GM12891 (cell line): ENCODE measurements at regions not wholly inside any gene's neighbourhood (a gene's known extent, or its start where the extent isn't known, plus 50 kb on each side); places are given as distances from the start of the nearest gene placed in this dataset.

Experiments used
- DNase-seq: peaks from one replicate; pipeline ENCODE4 v3.0.0; 2011; ENCODE audit warnings: low spot score; ENCODE audit not compliant: insufficient read length
- FAIRE-seq: peaks from 2 replicates; lab custom pipeline; 2011; peaks lifted over from hg19 to GRCh38; lab: Jason Lieb, UNC
- PAX5 ChIP-seq: IDR thresholded peaks from 2 replicates; pipeline ENCODE4 v1.6.1; 2011; ENCODE audit warnings: low read length, moderate library complexity, mild to moderate bottlenecking; ENCODE audit not compliant: insufficient read depth, severe bottlenecking
- POLR2A ChIP-seq: IDR thresholded peaks from 2 replicates; pipeline ENCODE4 v1.6.1; 2011; ENCODE audit warnings: low read depth, low read length, control low read depth
- POLR2AphosphoS5 ChIP-seq: IDR thresholded peaks from 2 replicates; pipeline ENCODE4 v1.6.1; 2011; ENCODE audit warnings: low read depth, low read length, control low read depth
- POU2F2 ChIP-seq: IDR thresholded peaks from 2 replicates; pipeline ENCODE4 v1.6.1; 2011; ENCODE audit warnings: low read depth, mild to moderate bottlenecking, control low read depth, low read length, moderate library complexity
- SPI1 ChIP-seq: IDR thresholded peaks from 2 replicates; pipeline ENCODE4 v1.6.1; 2011; ENCODE audit warnings: low read depth, low read length, control low read depth
- TAF1 ChIP-seq: IDR thresholded peaks from 2 replicates; pipeline ENCODE4 v1.6.1; 2011; ENCODE audit warnings: low read depth, low read length, control low read depth

DNA sequence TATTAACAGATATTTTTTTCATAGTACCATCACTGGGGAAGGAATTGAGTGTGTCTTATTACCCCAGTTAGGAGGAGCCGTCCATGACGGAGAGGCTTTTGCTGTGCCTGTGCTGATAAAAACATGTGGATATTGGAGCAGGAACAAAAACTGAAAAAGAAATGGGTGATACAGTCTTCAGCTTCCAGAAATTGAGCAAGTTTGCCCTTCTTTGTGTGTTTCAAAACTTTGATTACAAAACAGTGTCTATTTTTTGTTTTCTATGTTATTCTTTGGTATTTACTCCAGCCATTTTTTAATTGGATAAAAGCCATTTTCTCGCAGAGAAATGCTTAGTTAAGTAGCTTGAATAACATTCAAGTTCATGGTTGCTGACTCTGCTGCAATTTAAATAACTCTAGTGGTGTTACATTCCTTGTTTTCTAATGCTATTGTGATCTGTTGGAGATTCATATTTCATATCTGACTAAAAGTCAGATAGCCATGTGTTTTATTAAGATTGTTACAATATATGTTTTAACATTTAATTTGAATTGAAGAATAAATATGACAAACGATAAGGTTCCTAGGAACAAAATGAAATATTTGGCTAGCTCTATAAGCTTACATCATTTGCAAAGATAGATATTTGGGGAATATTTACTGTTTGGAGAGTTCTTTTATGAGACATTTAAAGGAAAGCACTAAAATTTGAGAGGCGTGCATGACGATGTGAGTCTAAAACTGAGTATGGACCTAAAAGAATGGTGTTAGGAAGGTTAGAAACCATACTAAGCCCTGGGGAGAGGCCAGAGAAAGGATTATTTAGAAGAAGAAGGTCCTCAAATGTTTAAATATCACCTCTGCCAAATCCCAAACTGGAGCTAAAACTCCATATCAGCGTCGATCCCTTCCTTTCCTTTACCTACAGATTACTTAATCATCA lies 747.3 kb upstream of the CELF2 start:
- TF ChIP-seq POLR2A (no peak), POU2F2 (no peak), TAF1 (no peak), PAX5 (no peak), POLR2AphosphoS5 (no peak), SPI1 (no peak)
- FAIRE-seq (no peak), DNase-seq (no peak)

DNA sequence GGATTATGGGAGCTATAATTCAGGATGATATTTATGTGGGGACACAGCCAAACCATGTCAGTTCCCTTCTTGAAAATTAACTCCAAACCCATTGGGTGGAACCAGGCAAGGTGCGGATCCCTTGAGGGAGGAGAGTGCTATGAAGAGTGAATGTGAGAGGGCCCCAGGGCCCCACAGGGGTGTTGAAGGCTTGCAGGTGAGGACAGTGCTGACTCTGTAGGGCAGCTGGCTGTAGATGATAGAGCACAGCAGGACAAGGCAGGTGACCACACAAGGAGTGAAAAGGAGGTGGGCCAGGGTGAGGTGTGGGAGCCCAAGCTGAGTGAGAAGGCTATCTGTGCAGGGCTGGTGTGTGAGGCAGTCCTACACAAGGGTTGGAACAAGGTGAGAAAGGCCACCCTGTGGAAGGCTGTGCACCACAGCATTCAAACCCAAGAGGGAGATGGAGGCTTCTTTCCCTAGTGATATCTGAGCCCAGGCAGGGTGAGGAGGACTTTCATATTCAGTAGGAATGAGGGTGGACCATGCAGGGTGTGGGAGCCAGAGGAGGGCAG lies 746.0 kb upstream of the CELF2 start:
- no peak for FAIRE-seq
- no peak for DNase-seq
- no peak for TF ChIP-seq POLR2A
- TF ChIP-seq TAF1 = no peak
- TF ChIP-seq POU2F2 = no peak
- TF ChIP-seq POLR2AphosphoS5 = no peak
- TF ChIP-seq PAX5 = no peak
- no peak for TF ChIP-seq SPI1

DNA sequence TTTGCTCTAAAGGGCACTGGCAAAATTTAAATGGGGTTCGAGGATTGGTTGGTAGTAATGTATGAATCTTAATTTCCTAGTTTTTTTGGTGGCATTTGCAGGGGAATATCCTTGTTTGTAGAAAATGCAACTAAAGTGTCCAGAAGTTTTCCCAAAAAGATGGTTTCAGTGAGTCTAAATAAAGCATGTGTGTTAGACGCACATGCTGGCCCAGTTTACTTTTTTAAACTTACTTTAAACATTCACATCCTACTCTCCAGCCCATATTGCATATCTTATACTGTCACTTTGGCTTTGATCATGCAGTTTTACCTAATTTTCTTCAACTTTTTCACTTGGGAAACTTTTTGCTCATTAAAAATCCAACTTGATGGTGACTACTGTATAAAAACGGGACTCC lies 744.0 kb upstream of the CELF2 start:
- FAIRE-seq = no peak
- DNase-seq = no peak
- TF ChIP-seq PAX5 (no peak), POLR2A (no peak), POU2F2 (no peak), POLR2AphosphoS5 (no peak), TAF1 (no peak), SPI1 (no peak)

DNA sequence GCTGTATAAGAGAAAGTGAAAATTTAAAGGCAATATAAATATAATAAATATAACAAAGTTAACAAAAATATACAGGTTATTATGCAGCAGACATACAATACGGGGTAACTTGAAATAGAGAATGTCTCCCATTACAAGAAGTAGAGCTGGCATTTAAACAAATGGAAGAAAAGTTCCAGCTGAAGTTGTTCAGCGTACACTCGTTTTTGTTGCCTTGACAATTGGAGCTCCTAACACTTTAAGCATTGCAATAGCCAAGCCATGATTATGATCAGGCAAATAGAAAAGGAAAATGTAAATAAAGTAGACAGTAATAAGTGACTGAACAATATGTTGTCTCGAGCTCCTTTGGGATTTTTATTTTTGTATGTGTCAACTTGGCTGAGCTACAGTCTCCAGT lies 737.8 kb upstream of the CELF2 start:
- DNase-seq (no peak), FAIRE-seq (no peak)
- TF ChIP-seq POLR2AphosphoS5 (no peak), POLR2A (no peak), POU2F2 (no peak), PAX5 (no peak), TAF1 (no peak), SPI1 (no peak)

DNA sequence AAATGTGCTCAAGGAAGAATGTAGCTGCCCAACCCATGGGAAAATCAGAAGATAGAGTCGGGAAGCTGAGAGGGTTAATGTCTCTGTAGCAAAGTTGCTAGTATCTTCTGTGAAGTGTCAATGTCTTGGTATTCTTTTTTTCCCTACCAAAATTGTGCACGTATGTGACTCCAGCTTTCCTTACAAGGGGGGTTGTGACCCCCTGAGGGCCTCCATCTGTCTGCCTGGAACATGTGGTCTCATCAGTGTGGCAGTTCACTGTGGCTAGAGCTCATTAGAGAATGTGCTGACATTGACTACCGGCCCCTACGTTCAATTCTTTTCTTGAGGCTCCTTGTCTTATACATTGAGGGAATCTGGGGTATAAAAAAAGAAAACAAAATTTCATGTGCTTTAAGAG lies 725.2 kb upstream of the CELF2 start:
- TF ChIP-seq TAF1 = no peak
- no peak for TF ChIP-seq POU2F2
- no peak for TF ChIP-seq POLR2A
- FAIRE-seq = no peak
- no peak for DNase-seq

DNA sequence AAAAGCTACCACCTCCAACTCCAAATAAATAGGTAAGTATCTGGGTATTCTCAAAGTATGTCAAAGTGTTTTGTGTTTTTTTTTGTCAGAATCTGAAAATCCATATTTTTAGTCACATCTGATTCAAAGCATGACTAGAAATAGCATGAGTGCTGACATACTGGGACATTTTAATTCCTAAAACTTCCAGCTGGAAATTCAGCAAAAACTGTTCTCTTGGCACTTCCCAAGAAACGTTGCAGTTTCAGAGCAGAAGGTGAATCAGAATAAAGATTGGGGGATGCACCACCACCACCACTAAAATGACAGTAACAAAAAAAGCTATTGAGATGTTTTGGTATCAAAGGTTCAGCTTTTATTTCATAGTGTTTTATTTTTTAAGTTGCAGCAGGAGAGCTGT lies 724.6 kb upstream of the CELF2 start:
- no peak for DNase-seq
- TF ChIP-seq PAX5 (no peak), POLR2A (no peak)
- no peak for FAIRE-seq

DNA sequence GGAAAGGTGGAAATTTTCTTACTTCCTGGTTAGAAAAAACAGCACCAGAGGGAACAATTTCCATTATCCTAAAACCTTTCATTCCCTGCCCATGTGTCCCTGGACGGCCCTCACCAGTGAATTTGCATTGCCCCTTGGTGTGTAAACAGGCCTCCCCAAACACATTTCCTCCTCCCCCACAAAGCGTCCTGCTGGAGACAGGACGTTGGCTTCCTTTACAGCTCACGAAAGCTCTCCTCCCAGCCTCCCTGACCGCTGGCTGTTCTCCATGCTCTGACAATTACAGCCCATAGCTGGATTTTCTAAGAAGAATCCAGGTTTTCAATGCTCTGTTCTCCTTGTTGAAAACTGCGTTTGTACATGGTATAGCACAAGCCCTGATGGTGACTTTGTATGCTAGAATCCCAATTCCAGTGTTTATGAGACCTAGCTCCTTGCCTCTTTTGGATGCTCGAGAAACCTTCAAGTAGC lies 724.2 kb upstream of the CELF2 start:
- no peak for DNase-seq
- no peak for TF ChIP-seq TAF1
- no peak for TF ChIP-seq POLR2AphosphoS5
- no peak for TF ChIP-seq POLR2A
- TF ChIP-seq SPI1 = no peak
- no peak for TF ChIP-seq POU2F2
- no peak for TF ChIP-seq PAX5
- no peak for FAIRE-seq

DNA sequence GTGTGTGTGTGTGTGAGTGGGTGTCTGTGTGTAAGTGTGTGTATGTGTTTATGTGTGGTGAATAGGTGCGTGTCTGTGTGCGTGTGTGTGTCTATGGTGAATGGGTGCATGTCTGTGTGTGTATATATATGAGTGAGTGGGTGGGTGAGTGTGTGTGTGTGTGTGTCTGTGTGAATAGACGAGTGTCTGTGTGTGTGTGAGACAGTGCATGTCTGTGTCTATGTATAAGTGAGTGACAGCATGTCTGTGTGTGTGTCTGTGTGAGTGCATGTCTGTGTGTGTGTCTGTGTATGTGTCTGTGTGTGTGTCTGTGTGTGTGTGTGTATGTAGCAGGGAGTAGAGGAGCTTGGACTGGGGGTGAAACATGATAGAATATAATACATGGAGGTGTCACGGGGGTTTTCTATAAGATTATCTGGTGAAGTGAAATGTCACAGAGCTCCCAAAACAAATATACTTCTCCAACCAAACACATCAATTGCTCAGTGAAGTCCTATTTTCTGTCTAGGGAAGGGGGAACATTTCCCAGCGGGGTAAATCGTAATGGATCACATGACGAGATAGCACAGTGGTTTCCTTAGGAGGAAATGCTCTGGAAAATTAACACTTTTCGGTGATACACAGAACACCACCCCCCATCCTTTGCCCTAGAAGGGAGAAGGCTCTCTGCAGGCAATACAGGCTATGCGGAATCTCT lies 723.3 kb upstream of the CELF2 start:
- FAIRE-seq (no peak), DNase-seq (no peak)
- TF ChIP-seq POLR2AphosphoS5 (no peak), SPI1 (no peak), TAF1 (no peak), POLR2A (no peak), PAX5 (no peak), POU2F2 (no peak)

DNA sequence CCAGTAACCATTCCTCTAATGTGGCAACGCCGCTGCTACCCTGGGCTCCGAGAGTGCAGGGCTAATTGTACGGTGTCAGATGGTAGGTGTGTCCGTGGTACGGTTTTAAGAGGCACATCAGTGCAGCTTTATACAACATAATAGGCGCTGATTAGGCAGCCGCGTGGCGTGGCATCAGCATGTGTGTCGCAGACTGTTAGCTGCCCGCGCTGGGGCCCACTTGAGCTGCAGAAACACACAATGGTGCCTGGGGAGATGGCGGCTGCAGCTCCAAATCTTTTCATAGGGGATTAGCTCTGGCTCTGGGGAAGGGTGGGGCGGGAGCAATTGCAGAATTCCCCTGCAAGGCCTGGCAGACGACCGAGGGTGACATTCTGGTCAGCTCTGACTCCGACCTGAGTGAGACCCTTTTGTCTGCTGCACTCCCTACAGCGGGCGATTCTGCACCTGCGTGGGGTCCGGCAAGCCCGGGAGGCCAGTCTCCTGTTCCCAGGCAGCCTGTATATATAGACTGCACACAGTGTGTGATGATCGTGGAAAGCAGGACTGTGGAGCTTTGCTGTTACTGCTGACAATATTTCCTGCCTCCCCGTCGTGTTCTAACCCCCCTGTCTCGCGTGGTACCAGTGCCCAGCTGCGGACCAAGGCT lies 722.7 kb upstream of the CELF2 start:
- no peak for FAIRE-seq
- no peak for TF ChIP-seq POU2F2
- no peak for TF ChIP-seq PAX5
- no peak for TF ChIP-seq TAF1
- no peak for TF ChIP-seq POLR2A
- no peak for TF ChIP-seq SPI1
- TF ChIP-seq POLR2AphosphoS5 = no peak
- no peak for DNase-seq

DNA sequence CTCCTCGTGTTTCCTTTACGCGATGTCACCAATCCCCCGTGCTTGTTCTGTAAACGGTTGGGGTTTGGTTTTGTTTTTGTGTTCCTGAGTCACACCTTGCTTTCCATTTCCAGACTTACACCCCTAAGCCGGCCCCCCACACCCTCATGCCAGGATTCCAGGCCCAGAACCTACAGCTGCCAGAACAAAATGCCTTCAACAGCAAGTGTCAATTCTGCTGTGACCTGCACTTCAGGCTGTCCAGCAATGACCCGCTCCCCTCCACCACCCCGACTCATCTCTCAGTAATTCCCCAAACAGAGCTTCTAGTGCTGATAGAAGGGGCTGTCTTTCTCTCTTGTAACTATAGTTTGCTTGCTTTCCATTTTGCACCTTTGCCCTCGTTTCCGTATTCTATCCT lies 722.1 kb upstream of the CELF2 start:
- FAIRE-seq = no peak
- no peak for DNase-seq
- TF ChIP-seq POLR2A (no peak), POU2F2 (no peak), POLR2AphosphoS5 (no peak), PAX5 (no peak), SPI1 (no peak), TAF1 (no peak)
